ENCODE measurements at regions not wholly inside any gene's neighbourhood (a gene's known extent, or its start where the extent isn't known, plus 50 kb on each side); places are given as distances from the start of the nearest gene placed in this dataset.

- no peak for DNase-seq
These were observed 253.8 kb upstream of the MMADHC start for GRCh38 chr2:149841396-149841795.

- DNase-seq = no peak
These were observed 244.7 kb upstream of the MMADHC start for GRCh38 chr2:149832324-149832723.

- no peak for DNase-seq
These were observed 241.1 kb upstream of the MMADHC start for GRCh38 chr2:149828520-149829210.

- DNase-seq = no peak
These were observed 240.1 kb upstream of the MMADHC start for GRCh38 chr2:149827585-149828126.

GRCh38 chr2:149826471-149827125 is 239.0 kb upstream of the MMADHC start:
- no peak for DNase-seq

- DNase-seq = no peak
These were observed 237.9 kb upstream of the MMADHC start for GRCh38 chr2:149825473-149825872.

- DNase-seq = no peak
These were observed 236.6 kb upstream of the MMADHC start for GRCh38 chr2:149824136-149824535.

- DNase-seq = no peak
These were observed 231.9 kb upstream of the MMADHC start for GRCh38 chr2:149819356-149819957.

GRCh38 chr2:149816756-149817551 is 229.4 kb upstream of the MMADHC start:
- DNase-seq = no peak

- no peak for DNase-seq
These were observed 228.4 kb upstream of the MMADHC start for GRCh38 chr2:149815941-149816340.

- no peak for DNase-seq
These were observed 227.3 kb upstream of the MMADHC start for GRCh38 chr2:149814901-149815300.

GRCh38 chr2:149814049-149814448 is 226.5 kb upstream of the MMADHC start:
- DNase-seq = no peak

GRCh38 chr2:149808556-149808955 is 221.0 kb upstream of the MMADHC start:
- DNase-seq = no peak

- no peak for DNase-seq
These were observed 219.1 kb upstream of the MMADHC start for GRCh38 chr2:149806651-149807050.

- DNase-seq = no peak
These were observed 213.3 kb upstream of the MMADHC start for GRCh38 chr2:149800624-149801542.

GRCh38 chr2:149799013-149799705 is 211.6 kb upstream of the MMADHC start:
- DNase-seq = no peak

- DNase-seq = no peak
These were observed 209.5 kb upstream of the MMADHC start for GRCh38 chr2:149797030-149797429.

GRCh38 chr2:149789549-149789948 is 202.0 kb upstream of the MMADHC start:
- no peak for DNase-seq

GRCh38 chr2:149787206-149787605 is 199.6 kb upstream of the MMADHC start:
- DNase-seq = no peak

- DNase-seq = no peak
These were observed 195.7 kb upstream of the MMADHC start for GRCh38 chr2:149783284-149783683.

GRCh38 chr2:149782572-149782971 is 195.0 kb upstream of the MMADHC start:
- DNase-seq = no peak

All from SHP77 treated with DMSO at 0.1 percent for 48 hours (cell line).